ENCODE measurements at regions not wholly inside any gene's neighbourhood (a gene's known extent, or its start where the extent isn't known, plus 50 kb on each side); places are given as distances from the start of the nearest gene placed in this dataset.

DNA sequence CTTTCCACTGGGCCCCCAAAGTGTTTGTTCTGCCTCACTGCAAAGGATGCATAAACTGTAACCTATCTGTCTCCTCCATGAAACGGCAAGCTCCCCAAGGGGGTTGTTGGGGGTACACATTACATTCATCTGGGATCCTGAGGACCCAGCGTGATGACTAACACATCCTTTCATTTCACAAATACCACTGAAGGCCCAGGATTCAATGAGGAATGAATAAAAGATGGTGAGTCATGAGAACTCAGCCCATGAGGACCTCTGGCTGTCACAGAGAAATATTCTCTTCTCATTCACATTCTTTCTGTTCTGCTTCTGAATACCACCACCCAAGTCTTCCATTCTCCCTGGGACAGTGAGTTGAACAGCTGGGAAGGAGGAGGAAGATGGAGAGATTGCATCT lies 149.8 kb downstream of the RBFOX3 start:
- no peak for TF ChIP-seq ELF4 (IDR thresholded peaks at IDR 0.05)
- TF ChIP-seq FOXM1 (IDR thresholded peaks at IDR 0.05; ENCODE audit: borderline replicate concordance) = no peak
- TF ChIP-seq BHLHE40 (IDR thresholded peaks at IDR 0.05; ENCODE audit: borderline replicate concordance) = no peak
- no peak for TF ChIP-seq CTBP1 (IDR thresholded peaks at IDR 0.05; ENCODE audit: borderline replicate concordance)
- TF ChIP-seq FOXK2 (IDR thresholded peaks at IDR 0.05) = no peak
- TF ChIP-seq ZNF384 (IDR thresholded peaks at IDR 0.05) = no peak
- TF ChIP-seq PKNOX1 (IDR thresholded peaks at IDR 0.05) = no peak
- TF ChIP-seq NFRKB (IDR thresholded peaks at IDR 0.05) = no peak
- no peak for TF ChIP-seq SUZ12 (IDR thresholded peaks at IDR 0.05)
- TF ChIP-seq HDGF (IDR thresholded peaks at IDR 0.05; ENCODE audit: borderline replicate concordance) = no peak
